Vagina (tissue), 2 donors: ENCODE measurements at regions not wholly inside any gene's neighbourhood (a gene's known extent, or its start where the extent isn't known, plus 50 kb on each side); places are given as distances from the start of the nearest gene placed in this dataset.

ENCODE experiments used
- DNase-seq, 2 donors: peaks; one replicate each; pipeline ENCODE4 v3.0.0-alpha.2; 2017; ENCODE audit errors: extremely low spot score in 2 of 2
- H3K27ac ChIP-seq: fragments of 200-600 bp; sonication (generic); one replicate; pipeline ENCODE4 v1.5.1; 2019
- H3K27me3 ChIP-seq: fragments of 200-600 bp; sonication (generic); one replicate; pipeline ENCODE4 v1.5.1; 2019
- H3K36me3 ChIP-seq, 2 donors: fragments of 200-600 bp; sonication (generic); one replicate each; pipeline ENCODE4 v1.5.1; 2017 to 2019
- H3K4me1 ChIP-seq: fragments of 200-600 bp; sonication (generic); one replicate; pipeline ENCODE4 v1.5.1; 2019
- H3K4me3 ChIP-seq, 2 donors: fragments of 200-600 bp; sonication (generic); 1 replicate in 1 of 2; 2 replicates in 1 of 2; pipeline ENCODE4 v1.5.1; 2016 to 2019
- H3K9me3 ChIP-seq: fragments of 200-600 bp; sonication (generic); one replicate; pipeline ENCODE4 v1.5.1; 2019
- CTCF ChIP-seq, 3 experiments: fragments of 450-650 bp in 2 of 3; fragments of 200-600 bp in 1 of 3; sonication (generic) in 1 of 3; IDR thresholded peaks; one replicate each; pipeline ENCODE4 v1.5.1; 2017 to 2019; ENCODE audit warnings: antibody characterized with exemption in 3 of 3, mild to moderate bottlenecking in 2 of 3, moderate library complexity in 2 of 3
- POLR2A ChIP-seq, 2 donors: fragments of 450-650 bp; IDR thresholded peaks; one replicate each; pipeline ENCODE4 v1.6.1; 2017; ENCODE audit warnings: antibody characterized with exemption in 2 of 2, mild to moderate bottlenecking in 2 of 2, moderate library complexity in 2 of 2
- POLR2AphosphoS5 ChIP-seq, 2 donors: sonication (generic); formaldehyde crosslinking; IDR thresholded peaks; one replicate each; pipeline ENCODE4 v1.9.0; 2017; ENCODE audit warnings: antibody characterized with exemption in 2 of 2, mild to moderate bottlenecking in 2 of 2, low read depth in 1 of 2; ENCODE audit not compliant: insufficient read depth in 1 of 2
- intact Hi-C: fragments of 100-400 bp; cut with DNase I; formaldehyde crosslinking; loops from one replicate; pipeline ENCODE4 v1.15.1; 2023

GRCh38 chr15:61687124-61687523 lies 373.1 kb downstream of the VPS13C start:
- no peak for TF ChIP-seq CTCF (IDR thresholded peaks at IDR 0.05)
- TF ChIP-seq POLR2A (IDR thresholded peaks at IDR 0.05) = no peak
- no peak for TF ChIP-seq POLR2AphosphoS5 (IDR thresholded peaks at IDR 0.05; ENCODE audit: insufficient read depth in 1 of 2, low read depth in 1 of 2)
- no peaks in the 10 kb centered on the region for H3K27me3 ChIP-seq
- peak in 1 of 2 donors; percentile 18 for DNase-seq
- H3K9me3 ChIP-seq = no peaks in the 10 kb centered on the region
- H3K4me3 ChIP-seq = no peak overlapping the region
- intact Hi-C loops = no loop called here
- no peaks in the 10 kb centered on the region for H3K4me1 ChIP-seq
- H3K27ac ChIP-seq = no peak overlapping the region
- no peaks in the 10 kb centered on the region for H3K36me3 ChIP-seq

DNA sequence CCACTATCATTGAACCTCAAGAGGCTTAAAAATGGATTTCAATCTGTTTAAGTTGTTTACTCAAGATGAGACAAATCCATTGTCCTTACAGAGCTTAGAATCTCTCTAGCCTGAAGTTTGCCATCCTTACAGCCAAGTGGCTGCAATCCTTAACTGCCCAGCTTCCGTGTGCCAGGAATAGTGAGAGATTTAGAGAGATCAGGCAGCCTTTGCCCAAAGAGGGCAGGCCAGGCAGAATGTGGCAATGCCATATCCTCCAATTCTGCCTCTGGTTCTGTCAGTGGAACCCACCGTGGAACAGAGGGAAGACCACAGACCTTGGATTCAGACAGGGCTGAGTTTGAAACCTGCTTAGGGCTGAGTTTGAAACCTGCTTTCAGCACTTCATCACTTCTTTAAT lies 374.3 kb downstream of the VPS13C start:
- intact Hi-C loops = no loop called here
- Histone ChIP-seq H3K27me3 (no peaks in the 10 kb centered on the region), H3K4me3 (no peak overlapping the region), H3K9me3 (no peaks in the 10 kb centered on the region), H3K27ac (no peak overlapping the region), H3K36me3 (no peaks in the 10 kb centered on the region), H3K4me1 (no peaks in the 10 kb centered on the region)
- DNase-seq = peak in 1 of 2 donors; percentile 27
- TF ChIP-seq POLR2AphosphoS5 (IDR thresholded peaks at IDR 0.05; ENCODE audit: insufficient read depth in 1 of 2, low read depth in 1 of 2) (no peak), POLR2A (IDR thresholded peaks at IDR 0.05) (no peak), CTCF (IDR thresholded peaks at IDR 0.05) (no peak)

GRCh38 chr15:61685534-61685933 lies 374.7 kb downstream of the VPS13C start:
- Histone ChIP-seq H3K27me3 (no peaks in the 10 kb centered on the region), H3K4me3 (no peak overlapping the region), H3K27ac (no peak overlapping the region), H3K9me3 (no peaks in the 10 kb centered on the region), H3K4me1 (no peaks in the 10 kb centered on the region), H3K36me3 (no peaks in the 10 kb centered on the region)
- intact Hi-C loops = no loop called here
- TF ChIP-seq POLR2A (IDR thresholded peaks at IDR 0.05) (no peak), POLR2AphosphoS5 (IDR thresholded peaks at IDR 0.05; ENCODE audit: insufficient read depth in 1 of 2, low read depth in 1 of 2) (no peak), CTCF (IDR thresholded peaks at IDR 0.05) (no peak)
- peak in 1 of 2 donors; percentile 10 for DNase-seq

GRCh38 chr15:61684749-61685467 lies 375.3 kb downstream of the VPS13C start:
- H3K9me3 ChIP-seq = no peaks in the 10 kb centered on the region
- intact Hi-C loops = no loop called here
- H3K4me3 ChIP-seq = no peak overlapping the region
- peak in 1 of 2 donors; percentile 25 for DNase-seq
- H3K4me1 ChIP-seq = no peaks in the 10 kb centered on the region
- no peak overlapping the region for H3K27ac ChIP-seq
- TF ChIP-seq POLR2A (IDR thresholded peaks at IDR 0.05) = no peak
- H3K36me3 ChIP-seq = no peaks in the 10 kb centered on the region
- H3K27me3 ChIP-seq = no peaks in the 10 kb centered on the region

GRCh38 chr15:61682891-61683735 lies 377.1 kb downstream of the VPS13C start:
- Histone ChIP-seq H3K9me3 (no peaks in the 10 kb centered on the region), H3K4me1 (no peaks in the 10 kb centered on the region), H3K27me3 (no peaks in the 10 kb centered on the region), H3K36me3 (no peaks in the 10 kb centered on the region), H3K4me3 (no peak overlapping the region), H3K27ac (no peak overlapping the region)
- no peak for TF ChIP-seq CTCF (IDR thresholded peaks at IDR 0.05)
- TF ChIP-seq POLR2A (IDR thresholded peaks at IDR 0.05) = no peak
- TF ChIP-seq POLR2AphosphoS5 (IDR thresholded peaks at IDR 0.05; ENCODE audit: insufficient read depth in 1 of 2, low read depth in 1 of 2) = no peak
- intact Hi-C loops = no loop called here
- DNase-seq = peak in 1 of 2 donors; percentile 60
